ENCODE measurements at regions not wholly inside any gene's neighbourhood (a gene's known extent, or its start where the extent isn't known, plus 50 kb on each side); places are given as distances from the start of the nearest gene placed in this dataset.

GRCh38 chr13:90696254-90696653 lies 651.2 kb upstream of the MIR17HG start:
- TF ChIP-seq EZH2 (IDR thresholded peaks at IDR 0.05) (no peak), POLR2AphosphoS5 (IDR thresholded peaks at IDR 0.05; ENCODE audit: borderline replicate concordance, low read depth, low read length) (no peak), FOXP2 (optimal IDR thresholded peaks at IDR 0.05; ENCODE audit: control extremely low read depth, extremely low read length, insufficient read depth) (no peak)
